HUES48 (cell line): ENCODE measurements at regions not wholly inside any gene's neighbourhood (a gene's known extent, or its start where the extent isn't known, plus 50 kb on each side); places are given as distances from the start of the nearest gene placed in this dataset.
"Not testable (repeated sequence)": the region's sequence is repeated elsewhere in the genome, so short reads cannot be mapped to it uniquely, and the experiment has no call there.

Source experiments
- H3K27ac ChIP-seq: one replicate; pipeline ENCODE4 v1.7.0; 2013; ENCODE audit warnings: low read depth, low read length, inconsistent platforms
- H3K27me3 ChIP-seq: 2 replicates; pipeline ENCODE4 v1.6.1; 2013; ENCODE audit warnings: mild to moderate bottlenecking, low read length; ENCODE audit not compliant: control insufficient read depth, insufficient read depth
- H3K36me3 ChIP-seq: 2 replicates; pipeline ENCODE4 v1.6.1; 2013; ENCODE audit warnings: low read length; ENCODE audit not compliant: control insufficient read depth, insufficient read depth
- H3K4me1 ChIP-seq: 2 replicates; pipeline ENCODE4 v1.6.1; 2013; ENCODE audit warnings: mild to moderate bottlenecking, low read length; ENCODE audit not compliant: control insufficient read depth, insufficient read depth
- H3K4me3 ChIP-seq: 2 replicates; pipeline ENCODE4 v1.5.1; 2013; ENCODE audit warnings: mild to moderate bottlenecking, low read depth, low read length
- H3K9ac ChIP-seq: 2 replicates; pipeline ENCODE4 v1.6.1; 2013; ENCODE audit warnings: mild to moderate bottlenecking, low read depth, low read length, moderate library complexity
- H3K9me3 ChIP-seq: 2 replicates; pipeline ENCODE4 v1.6.1; 2013; ENCODE audit warnings: low read length; ENCODE audit not compliant: control insufficient read depth, insufficient read depth

DNA sequence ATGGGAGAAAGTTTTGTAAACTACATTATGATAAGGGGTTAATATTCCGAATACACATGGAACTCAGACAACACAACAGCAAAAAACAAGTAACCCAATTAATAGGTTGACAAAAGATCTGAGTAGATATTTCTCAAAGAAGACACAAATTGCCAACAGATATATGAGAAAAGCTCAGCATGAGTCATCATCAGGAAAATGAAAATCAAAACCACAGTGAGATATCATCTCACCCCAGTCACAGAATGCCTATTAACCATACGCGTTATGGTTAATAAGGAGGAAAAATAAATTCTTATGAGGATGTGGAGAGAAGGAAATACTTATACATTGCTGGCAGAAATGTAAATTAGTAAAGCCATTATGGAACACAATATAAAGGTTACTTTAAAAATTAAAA, 695.0 kb downstream of the COL12A1 start:
- Histone ChIP-seq H3K4me3 (no peak overlapping the region), H3K9ac (no peak overlapping the region), H3K36me3 (no peaks in the 10 kb centered on the region), H3K27me3 (no peaks in the 10 kb centered on the region), H3K27ac (no peak overlapping the region), H3K9me3 (0 out of 2 replicates have a peak, but pooled peaks cover under 1% of the 10 kb centered on the region), H3K4me1 (no peaks in the 10 kb centered on the region)

DNA sequence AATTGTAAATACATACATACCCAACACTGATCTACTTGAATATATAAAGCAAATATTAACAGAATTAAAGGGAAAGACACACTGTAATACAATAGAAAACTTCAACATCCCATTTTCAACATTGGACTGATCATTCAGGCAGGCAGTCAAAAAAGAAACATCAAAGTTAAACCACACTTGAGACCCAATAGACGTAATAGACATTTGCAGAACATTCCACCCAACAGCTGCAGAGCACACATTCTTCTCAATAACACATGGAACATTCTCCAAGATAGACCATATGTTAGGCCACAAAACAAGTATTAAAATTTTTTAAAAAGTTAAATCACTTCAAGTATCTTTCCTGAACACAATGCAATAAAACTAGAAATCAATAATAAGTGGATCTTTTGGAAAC, 698.2 kb downstream of the COL12A1 start:
- no peaks in the 10 kb centered on the region for H3K36me3 ChIP-seq
- H3K9me3 ChIP-seq: peaks cover 6% of the 10 kb centered on the region; the same call in 1 of the 2 replicates
- H3K27me3 ChIP-seq: no peaks in the 10 kb centered on the region
- no peak overlapping the region for H3K27ac ChIP-seq
- no peak overlapping the region for H3K9ac ChIP-seq
- no peak overlapping the region for H3K4me3 ChIP-seq
- no peaks in the 10 kb centered on the region for H3K4me1 ChIP-seq

DNA sequence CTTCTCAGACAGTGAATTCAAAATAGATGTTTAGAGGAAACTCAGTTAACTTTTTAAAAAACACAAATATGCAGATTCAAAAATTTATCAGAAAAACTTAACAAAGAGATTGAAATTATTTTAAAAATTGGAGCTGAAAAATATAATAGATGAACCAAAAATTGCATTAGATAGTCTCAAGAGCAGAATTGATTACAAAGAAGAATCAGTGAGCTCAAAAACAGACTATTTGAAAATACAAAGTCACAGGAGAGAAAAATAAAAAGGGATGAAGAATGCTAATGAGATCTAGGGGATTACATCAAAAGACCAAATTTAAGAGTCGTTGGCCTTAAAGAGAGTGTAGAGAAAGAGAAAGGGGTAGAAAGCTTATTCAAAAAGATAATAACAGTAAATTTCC, 700.5 kb downstream of the COL12A1 start:
- H3K27ac ChIP-seq: no peak overlapping the region
- H3K9ac ChIP-seq: no peak overlapping the region
- H3K4me1 ChIP-seq: no peaks in the 10 kb centered on the region
- no peaks in the 10 kb centered on the region for H3K27me3 ChIP-seq
- H3K9me3 ChIP-seq: peaks cover 6% of the 10 kb centered on the region; the same call in 1 of the 2 replicates
- no peaks in the 10 kb centered on the region for H3K36me3 ChIP-seq
- H3K4me3 ChIP-seq: no peak overlapping the region

DNA sequence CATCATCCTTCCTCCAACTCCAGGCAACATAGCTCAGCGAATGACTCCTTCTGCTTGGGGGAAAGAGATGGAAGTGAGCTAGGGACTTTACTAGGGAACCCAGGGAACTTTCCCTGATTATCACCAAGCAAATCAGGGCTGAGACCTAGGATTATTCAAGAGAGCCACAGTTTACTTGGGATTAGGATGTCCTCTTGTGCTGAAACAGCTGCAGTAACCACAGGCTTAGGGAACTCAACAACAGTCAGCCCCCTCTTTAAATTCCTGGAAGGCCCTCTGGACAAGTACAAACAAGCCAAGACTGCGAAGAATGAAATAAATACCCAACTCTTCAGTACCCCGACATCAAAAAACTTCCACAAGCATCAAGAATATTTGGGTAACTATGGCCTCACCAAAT, 700.9 kb downstream of the COL12A1 start:
- no peaks in the 10 kb centered on the region for H3K27me3 ChIP-seq
- H3K36me3 ChIP-seq: no peaks in the 10 kb centered on the region
- no peak overlapping the region for H3K27ac ChIP-seq
- no peaks in the 10 kb centered on the region for H3K4me1 ChIP-seq
- peaks cover 6% of the 10 kb centered on the region; the same call in 1 of the 2 replicates for H3K9me3 ChIP-seq
- H3K4me3 ChIP-seq: no peak overlapping the region
- H3K9ac ChIP-seq: no peak overlapping the region

DNA sequence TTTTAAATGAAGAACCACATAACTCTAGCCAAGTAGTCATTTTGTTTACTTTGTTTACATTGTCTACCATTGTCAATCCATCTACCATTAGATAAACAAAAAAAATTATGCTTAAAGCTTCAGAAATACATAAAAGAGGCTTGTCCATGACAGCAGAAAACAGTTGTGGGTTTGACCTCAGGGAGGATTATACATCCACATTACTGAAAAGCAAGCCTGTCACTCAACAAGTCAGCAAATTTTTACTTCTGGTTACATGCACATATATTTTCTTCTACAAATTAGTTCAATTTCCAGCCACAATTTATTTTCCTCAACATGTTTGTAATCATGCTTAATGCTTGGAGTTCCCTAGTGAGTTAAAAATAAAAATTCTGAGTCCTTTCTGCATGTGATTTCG, 713.3 kb downstream of the COL12A1 start:
- no peaks in the 10 kb centered on the region for H3K36me3 ChIP-seq

DNA sequence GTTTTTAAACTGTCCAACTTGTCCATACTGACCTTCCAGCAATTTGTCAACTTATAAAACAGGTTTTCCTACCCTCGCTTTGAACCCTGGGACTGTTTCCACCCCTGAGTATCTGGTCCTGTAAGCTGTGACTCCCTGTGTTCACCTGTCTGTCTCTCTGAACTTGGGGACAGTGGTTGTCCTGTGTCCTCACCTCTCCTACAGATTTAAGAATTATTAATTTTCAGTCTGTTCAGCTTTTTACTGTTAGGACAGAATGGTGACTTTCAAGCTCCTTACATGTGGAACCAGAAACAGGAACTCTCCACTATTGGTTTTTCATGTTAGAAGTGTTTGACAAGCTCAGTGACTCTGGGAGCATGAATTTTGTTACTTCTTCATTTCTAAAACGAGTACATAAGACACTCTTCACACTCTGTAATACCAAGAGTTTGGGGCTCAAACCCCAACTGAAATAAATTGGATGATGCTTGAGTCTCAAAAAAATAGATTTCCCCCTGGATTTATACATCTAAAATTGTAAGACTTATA, 713.9 kb downstream of the COL12A1 start:
- Histone ChIP-seq H3K9ac (no peak overlapping the region), H3K4me1 (no peaks in the 10 kb centered on the region), H3K27me3 (no peaks in the 10 kb centered on the region), H3K27ac (no peak overlapping the region), H3K36me3 (no peaks in the 10 kb centered on the region), H3K4me3 (no peak overlapping the region), H3K9me3 (no peaks in the 10 kb centered on the region)

More for the DNA sequence above, 713.3 kb downstream of the COL12A1 start:
- Histone ChIP-seq H3K27ac (no peak overlapping the region), H3K9ac (no peak overlapping the region), H3K9me3 (no peaks in the 10 kb centered on the region), H3K4me1 (no peaks in the 10 kb centered on the region), H3K27me3 (no peaks in the 10 kb centered on the region), H3K4me3 (no peak overlapping the region)

DNA sequence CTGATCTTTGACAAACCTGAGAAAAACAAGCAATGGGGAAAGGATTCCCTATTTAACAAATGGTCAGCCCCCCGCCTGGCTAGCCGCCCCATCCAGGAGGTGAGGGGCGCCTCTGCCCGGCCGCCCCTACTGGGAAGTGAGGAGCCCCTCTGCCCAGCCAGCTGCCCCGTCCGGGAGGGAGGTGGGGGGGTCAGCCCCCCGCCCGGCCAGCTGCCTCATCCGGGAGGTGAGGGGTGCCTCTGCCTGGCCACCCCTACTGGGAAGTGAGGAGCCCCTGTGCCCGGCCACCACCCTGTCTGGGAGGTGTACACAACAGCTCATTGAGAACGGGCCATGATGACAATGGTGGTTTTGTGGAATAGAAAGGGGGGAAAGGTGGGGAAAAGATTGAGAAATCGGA, 717.1 kb downstream of the COL12A1 start:
- H3K4me3 ChIP-seq, H3K4me1 ChIP-seq, H3K36me3 ChIP-seq, H3K9me3 ChIP-seq, H3K27me3 ChIP-seq, H3K27ac ChIP-seq, H3K9ac ChIP-seq: not testable (repeated sequence)

DNA sequence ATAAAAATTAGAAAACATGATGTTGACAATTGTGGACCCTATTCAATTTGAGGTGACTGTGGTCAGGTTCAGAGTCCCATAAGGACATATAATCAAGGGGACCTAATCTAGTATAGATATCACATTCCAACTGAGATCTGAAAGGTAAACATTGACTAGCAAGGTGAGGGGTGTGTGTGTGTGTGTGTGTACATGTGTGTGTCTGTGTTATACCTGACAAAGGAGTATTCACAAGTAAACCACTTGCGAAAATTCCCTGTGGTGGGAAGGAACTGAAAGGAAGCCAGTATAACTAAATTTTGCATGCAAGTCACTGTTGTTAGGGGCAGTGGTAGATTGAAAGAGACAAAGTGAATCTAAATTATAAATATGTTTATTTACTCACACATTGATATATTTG, 723.7 kb downstream of the COL12A1 start:
- Histone ChIP-seq H3K4me3 (no peak overlapping the region), H3K27ac (no peak overlapping the region), H3K9ac (no peak overlapping the region), H3K36me3 (no peaks in the 10 kb centered on the region), H3K4me1 (0 out of 2 replicates have a peak, but pooled peaks cover 4% of the 10 kb centered on the region), H3K27me3 (no peaks in the 10 kb centered on the region), H3K9me3 (no peaks in the 10 kb centered on the region)

DNA sequence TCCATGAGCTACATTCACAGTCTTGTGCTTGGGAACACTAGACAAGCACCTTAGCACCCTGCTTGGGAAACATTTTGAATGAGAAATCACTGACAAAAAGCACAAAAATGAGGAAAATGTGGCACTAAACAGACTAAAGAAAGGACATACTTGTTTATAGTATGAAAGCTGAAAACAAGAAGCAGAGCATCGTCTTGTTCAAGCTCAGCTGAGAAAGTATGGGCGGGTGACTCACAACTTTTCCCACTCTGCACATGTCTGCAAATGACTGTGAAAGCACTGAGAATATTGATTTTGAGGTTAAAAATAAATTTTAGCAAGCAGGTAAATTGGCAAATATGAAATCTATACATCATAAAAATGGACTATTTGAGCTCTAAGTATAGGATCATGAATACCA, 725.3 kb downstream of the COL12A1 start:
- H3K9ac ChIP-seq: no peak overlapping the region
- no peaks in the 10 kb centered on the region for H3K27me3 ChIP-seq
- no peaks in the 10 kb centered on the region for H3K36me3 ChIP-seq
- H3K4me1 ChIP-seq: 0 out of 2 replicates have a peak, but pooled peaks cover 4% of the 10 kb centered on the region
- no peaks in the 10 kb centered on the region for H3K9me3 ChIP-seq
- H3K27ac ChIP-seq: no peak overlapping the region
- no peak overlapping the region for H3K4me3 ChIP-seq

DNA sequence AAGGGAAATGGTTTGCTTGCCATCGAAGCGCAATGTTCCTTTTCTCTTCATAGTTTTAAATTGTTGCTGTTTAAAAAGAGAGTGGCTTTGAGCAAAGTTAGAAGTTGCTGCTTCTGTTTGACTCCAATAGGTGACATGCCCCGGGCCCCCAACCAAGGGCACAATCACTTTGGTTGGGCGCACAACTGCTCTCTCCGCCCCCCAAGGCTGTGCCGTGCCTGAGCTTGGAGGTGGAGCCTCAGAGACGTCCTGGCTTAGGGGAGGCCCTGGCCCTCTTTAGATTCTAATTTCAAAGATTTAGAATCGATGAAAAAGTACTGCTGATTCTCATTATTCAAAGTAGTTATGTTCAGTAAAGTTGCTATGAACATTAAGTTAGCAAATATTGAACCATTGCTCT, 725.9 kb downstream of the COL12A1 start:
- Histone ChIP-seq H3K36me3 (no peaks in the 10 kb centered on the region), H3K27me3 (no peaks in the 10 kb centered on the region), H3K4me1 (0 out of 2 replicates have a peak, but pooled peaks cover 4% of the 10 kb centered on the region), H3K9me3 (no peaks in the 10 kb centered on the region), H3K9ac (no peak overlapping the region), H3K4me3 (no peak overlapping the region), H3K27ac (no peak overlapping the region)

DNA sequence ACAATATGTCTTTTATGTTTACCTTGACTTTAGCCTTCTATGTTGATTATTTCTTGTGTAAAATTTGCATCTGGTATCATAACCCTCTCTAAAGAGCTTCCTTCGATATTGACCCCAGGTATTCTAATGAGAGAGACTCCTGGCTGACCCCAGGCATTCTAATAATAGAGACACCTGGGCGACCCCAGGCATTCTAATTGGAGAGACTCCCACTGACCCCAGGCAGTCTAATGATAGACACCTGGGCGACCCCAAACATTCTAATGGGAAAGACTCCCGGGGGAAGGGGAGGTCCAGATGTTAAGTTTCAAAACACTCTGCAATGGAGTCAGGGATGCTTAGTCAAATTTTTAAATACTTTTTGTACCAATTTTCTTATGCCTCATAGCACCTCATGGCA, 726.4 kb downstream of the COL12A1 start:
- Histone ChIP-seq H3K9me3 (no peaks in the 10 kb centered on the region), H3K4me3 (no peak overlapping the region), H3K36me3 (no peaks in the 10 kb centered on the region), H3K9ac (no peak overlapping the region), H3K27me3 (no peaks in the 10 kb centered on the region), H3K27ac (no peak overlapping the region), H3K4me1 (0 out of 2 replicates have a peak, but pooled peaks cover 4% of the 10 kb centered on the region)

DNA sequence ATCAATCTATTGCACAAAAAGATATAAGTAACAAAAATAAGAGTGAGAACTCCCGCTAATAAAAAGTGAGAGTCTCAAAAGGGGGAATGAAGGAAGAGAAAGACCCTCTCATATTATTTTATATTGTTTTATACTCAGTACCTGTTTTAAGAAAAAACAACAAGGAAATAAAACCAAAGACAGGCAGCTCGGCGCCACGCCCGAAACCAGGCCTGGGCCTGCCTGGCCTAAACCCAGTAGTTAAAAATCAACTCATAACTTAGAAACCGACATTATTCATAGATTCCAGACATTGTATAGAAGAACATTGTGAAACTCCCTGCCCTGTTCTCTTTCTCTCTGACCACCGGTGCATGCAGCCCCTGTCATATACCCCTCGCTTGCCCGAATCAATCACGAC, 731.8 kb downstream of the COL12A1 start:
- not testable (repeated sequence) for H3K27ac ChIP-seq, H3K27me3 ChIP-seq, H3K4me3 ChIP-seq, H3K9me3 ChIP-seq, H3K36me3 ChIP-seq, H3K9ac ChIP-seq, H3K4me1 ChIP-seq
